CD4-positive, alpha-beta T cell (primary cell): ENCODE measurements at regions not wholly inside any gene's neighbourhood (a gene's known extent, or its start where the extent isn't known, plus 50 kb on each side); places are given as distances from the start of the nearest gene placed in this dataset.
A peak's percentile ranks its signal among the peaks of the same experiment; 100 is the strongest.

Experiments used
- ATAC-seq: fragments of 200-7000 bp; cut with Tn5 transposase; one replicate; pipeline ENCODE4 v1.10.0; 2022; ENCODE audit warnings: mild to moderate bottlenecking; ENCODE audit not compliant: poor library complexity
- CTCF ChIA-PET: fragments of 350-600 bp; sonication (Branson Sonifier 250); formaldehyde crosslinking; loops from one replicate; lab custom pipeline; 2021; ENCODE audit warnings: antibody characterized with exemption, inconsistent platforms; lab: Charles Lee
- POLR2A ChIA-PET: fragments of 350-600 bp; sonication (Branson Sonifier 250); formaldehyde crosslinking; loops from one replicate; lab custom pipeline; 2021; ENCODE audit warnings: antibody characterized with exemption, inconsistent platforms; lab: Charles Lee
- DNase-seq, 14 experiments: peaks; one replicate each; pipeline ENCODE4 v3.0.0-alpha.2; 2013 to 2020; ENCODE audit warnings: mixed read lengths in 2 of 14
- H3K27ac ChIP-seq, 2 donors: one replicate each; pipeline versions ENCODE4 v1.5.1 to v1.7.0; 2013; ENCODE audit warnings: low read length in 2 of 2, low read depth in 1 of 2, mild to moderate bottlenecking in 1 of 2
- H3K27me3 ChIP-seq, 2 experiments: 1 replicate in 1 of 2; 2 replicates in 1 of 2; pipeline versions ENCODE4 v1.6.1 to v1.7.0; 2013; ENCODE audit warnings: low read length in 2 of 2, control low read depth in 1 of 2, mild to moderate bottlenecking in 1 of 2, moderate library complexity in 1 of 2; ENCODE audit not compliant: insufficient read depth in 2 of 2, control insufficient read depth in 1 of 2
- H3K36me3 ChIP-seq: one replicate; pipeline ENCODE4 v1.6.1; 2013; ENCODE audit warnings: low read length, control low read depth; ENCODE audit not compliant: insufficient read depth
- H3K4me1 ChIP-seq: one replicate; pipeline ENCODE4 v1.6.1; 2013; ENCODE audit warnings: low read length, control low read depth; ENCODE audit not compliant: insufficient read depth
- H3K4me3 ChIP-seq: one replicate; pipeline ENCODE4 v1.5.1; 2013; ENCODE audit warnings: mild to moderate bottlenecking, low read length, moderate library complexity
- H3K9me3 ChIP-seq, 2 experiments: 1 replicate in 1 of 2; 2 replicates in 1 of 2; pipeline versions ENCODE4 v1.6.1 to v1.7.0; 2013; ENCODE audit warnings: low read length in 2 of 2, mild to moderate bottlenecking in 2 of 2, control low read depth in 1 of 2, moderate library complexity in 1 of 2; ENCODE audit not compliant: control insufficient read depth in 1 of 2, insufficient read depth in 1 of 2
- H3K27ac Mint-ChIP-seq: one replicate; pipeline ENCODE4 v1.8.0; 2020; ENCODE audit warnings: mixed read lengths
- H3K27me3 Mint-ChIP-seq: one replicate; pipeline ENCODE4 v1.8.0; 2021; ENCODE audit warnings: mixed read lengths
- H3K36me3 Mint-ChIP-seq: one replicate; pipeline ENCODE4 v1.8.0; 2021; ENCODE audit warnings: low read depth, mixed read lengths
- H3K4me1 Mint-ChIP-seq: one replicate; pipeline ENCODE4 v1.8.0; 2021; ENCODE audit warnings: low read depth, mixed read lengths
- H3K4me3 Mint-ChIP-seq: one replicate; pipeline ENCODE4 v1.8.0; 2020; ENCODE audit warnings: mild to moderate bottlenecking, mixed read lengths
- H3K9me3 Mint-ChIP-seq: one replicate; pipeline ENCODE4 v1.8.0; 2020; ENCODE audit warnings: mixed read lengths
- CTCF ChIP-seq: fragments of 200-600 bp; IDR thresholded peaks from one replicate; pipeline ENCODE4 v1.8.0; 2022; ENCODE audit warnings: antibody characterized with exemption, mild to moderate bottlenecking
- intact Hi-C, 2 experiments: fragments of 100-400 bp; cut with DNase I in 1 of 2; cut with micrococcal nuclease in 1 of 2; formaldehyde crosslinking; loops; one replicate each; pipeline versions ENCODE4 v1.15.1 to v1.9.0; 2023 to 2025; cut with DNase I, micrococcal nuclease

DNA sequence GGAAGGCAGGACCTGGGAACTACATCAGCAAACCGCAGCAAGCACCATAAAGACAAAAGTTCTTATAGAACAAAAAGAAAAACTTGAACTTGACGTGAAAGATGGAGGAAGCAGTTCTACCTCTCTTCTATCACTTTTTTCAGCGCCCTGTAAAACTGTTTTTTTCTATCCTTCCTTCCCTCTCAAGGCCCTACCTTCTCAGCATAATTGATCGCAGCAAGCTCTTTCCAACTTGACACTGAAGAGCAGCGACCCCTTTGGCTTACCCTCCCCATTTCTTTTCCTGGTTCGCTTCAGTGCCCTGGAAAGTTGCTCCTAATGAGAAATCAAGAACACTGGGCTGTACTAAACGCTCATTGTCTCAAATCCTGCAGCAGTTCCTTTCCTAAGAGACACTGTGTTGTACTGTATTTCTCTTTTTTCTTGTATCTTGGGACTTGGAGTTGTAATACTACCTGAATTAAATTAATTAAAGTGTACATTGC, 150.6 kb upstream of the SLC4A4 start:
- H3K27ac ChIP-seq = no peak overlapping the region
- peaks cover 75% of the 10 kb centered on the region for H3K27me3 Mint-ChIP-seq
- POLR2A ChIA-PET = no interaction called here

GRCh38 chr4:71188951-71189350, 149.9 kb upstream of the SLC4A4 start:
- no peak for TF ChIP-seq CTCF

More for the DNA sequence above, 150.6 kb upstream of the SLC4A4 start:
- H3K36me3 Mint-ChIP-seq = no peaks in the 10 kb centered on the region
- Histone ChIP-seq H3K27me3 (peaks cover 11 to 36% of the 10 kb centered on the region in 2 experiments), H3K36me3 (no peaks in the 10 kb centered on the region), H3K4me3 (peak overlapping the region; percentile 50), H3K4me1 (peaks cover 15% of the 10 kb centered on the region), H3K9me3 (no peaks in the 10 kb centered on the region)
- no peak for TF ChIP-seq CTCF
- H3K4me3 Mint-ChIP-seq = peak overlapping the region; percentile 70
- ATAC-seq = no peak
- peaks cover 32% of the 10 kb centered on the region for H3K4me1 Mint-ChIP-seq
- CTCF ChIA-PET = interaction anchor here (0.9 to 2.0 kb wide), 2 partner anchors 11 to 23 kb away, joined by 3 to 4 read pairs; no protein-coding TSS in a partner anchor
- DNase-seq = no peak
- no peak overlapping the region for H3K27ac Mint-ChIP-seq
- intact Hi-C loops = loop anchor here in 1 of 2 experiments (10.0 kb wide), 2 partner anchors 203 to 527 kb away; no protein-coding TSS in a partner anchor
- no peaks in the 10 kb centered on the region for H3K9me3 Mint-ChIP-seq

GRCh38 chr4:71189471-71189870, 149.3 kb upstream of the SLC4A4 start:
- no peak overlapping the region for H3K4me3 ChIP-seq
- H3K36me3 ChIP-seq = no peaks in the 10 kb centered on the region
- peaks cover 15% of the 10 kb centered on the region for H3K4me1 ChIP-seq
- Mint-ChIP-seq H3K9me3 (no peaks in the 10 kb centered on the region), H3K27me3 (peaks cover 75% of the 10 kb centered on the region), H3K4me3 (no peak overlapping the region), H3K4me1 (peaks cover 26% of the 10 kb centered on the region), H3K36me3 (no peaks in the 10 kb centered on the region), H3K27ac (no peak overlapping the region)
- ATAC-seq (no peak), DNase-seq (no peak)
- ChIA-PET POLR2A (no interaction called here), CTCF (no interaction called here)
- H3K27ac ChIP-seq = no peak overlapping the region
- intact Hi-C loops = loop anchor here in 1 of 2 experiments (10.0 kb wide), 2 partner anchors 205 to 525 kb away; no protein-coding TSS in a partner anchor
- H3K27me3 ChIP-seq = peaks cover 11 to 33% of the 10 kb centered on the region in 2 experiments
- TF ChIP-seq CTCF = no peak
- no peaks in the 10 kb centered on the region for H3K9me3 ChIP-seq

More at GRCh38 chr4:71188951-71189350, 149.9 kb upstream of the SLC4A4 start:
- no peaks in the 10 kb centered on the region for H3K36me3 ChIP-seq
- DNase-seq (no peak), ATAC-seq (no peak)
- no peaks in the 10 kb centered on the region for H3K9me3 ChIP-seq
- peaks cover 15% of the 10 kb centered on the region for H3K4me1 ChIP-seq
- H3K4me1 Mint-ChIP-seq = peaks cover 31% of the 10 kb centered on the region
- H3K9me3 Mint-ChIP-seq = no peaks in the 10 kb centered on the region
- intact Hi-C loops = loop anchor here in 1 of 2 experiments (10.0 kb wide), 2 partner anchors 204 to 526 kb away; no protein-coding TSS in a partner anchor
- H3K36me3 Mint-ChIP-seq = no peaks in the 10 kb centered on the region
- no peak overlapping the region for H3K4me3 ChIP-seq
- H3K27ac Mint-ChIP-seq = no peak overlapping the region
- H3K27me3 Mint-ChIP-seq = peaks cover 80% of the 10 kb centered on the region
- CTCF ChIA-PET = interaction anchor here (0.9 to 2.0 kb wide), 2 partner anchors 10 to 23 kb away, joined by 3 to 4 read pairs; no protein-coding TSS in a partner anchor
- H3K27me3 ChIP-seq = peaks cover 11 to 36% of the 10 kb centered on the region in 2 experiments
- H3K4me3 Mint-ChIP-seq = peak overlapping the region; percentile 70
- POLR2A ChIA-PET = interaction anchor here (0.6 kb wide), 1 partner anchor 179 kb away, joined by 3 read pairs; no protein-coding TSS in a partner anchor
- H3K27ac ChIP-seq = no peak overlapping the region
